Renal cortical epithelial cell (primary cell): ENCODE measurements at regions not wholly inside any gene's neighbourhood (a gene's known extent, or its start where the extent isn't known, plus 50 kb on each side); places are given as distances from the start of the nearest gene placed in this dataset.

Experiments used
- DNase-seq: peaks from one replicate; pipeline ENCODE4 v3.0.0-alpha.2; 2011; ENCODE audit warnings: low read depth

- DNase-seq: no peak
Observed at GRCh38 chr14:106850913-106851825, 1324.8 kb downstream of the TMEM121 start.

GRCh38 chr14:106872611-106873446, 1346.4 kb downstream of the TMEM121 start:
- peak; percentile 81 for DNase-seq

- DNase-seq: no peak
Observed at GRCh38 chr14:106874350-106874749, 1348.0 kb downstream of the TMEM121 start.

GRCh38 chr14:106875503-106875902, 1349.1 kb downstream of the TMEM121 start:
- DNase-seq: no peak

GRCh38 chr14:106876711-106877110, 1350.3 kb downstream of the TMEM121 start:
- no peak for DNase-seq

GRCh38 chr14:106877517-106877916, 1351.1 kb downstream of the TMEM121 start:
- peak; percentile 91 for DNase-seq

GRCh38 chr14:106879241-106879640, 1352.9 kb downstream of the TMEM121 start:
- no peak for DNase-seq

GRCh38 chr14:106883218-106883692, 1356.9 kb downstream of the TMEM121 start:
- no peak for DNase-seq
